Adipocyte (in vitro differentiated cells): ENCODE measurements at regions not wholly inside any gene's neighbourhood (a gene's known extent, or its start where the extent isn't known, plus 50 kb on each side); places are given as distances from the start of the nearest gene placed in this dataset.

Experiments
- DNase-seq: peaks from one replicate; pipeline ENCODE4 v3.0.0-alpha.2; 2015; ENCODE audit warnings: low read depth
- H3K27me3 ChIP-seq: replicated peaks from 2 replicates; pipeline ENCODE4 v1.7.0; 2013; ENCODE audit warnings: mild to moderate bottlenecking, low read length, moderate library complexity; ENCODE audit not compliant: control insufficient read depth, insufficient read depth
- H3K36me3 ChIP-seq: 2 replicates; pipeline ENCODE4 v1.7.0; 2013; ENCODE audit warnings: low read length, mild to moderate bottlenecking, moderate library complexity; ENCODE audit not compliant: control insufficient read depth, insufficient read depth, severe bottlenecking
- H3K4me1 ChIP-seq: 2 replicates; pipeline ENCODE4 v1.7.0; 2013; ENCODE audit warnings: mild to moderate bottlenecking, low read length, moderate library complexity; ENCODE audit not compliant: control insufficient read depth, insufficient read depth
- H3K4me3 ChIP-seq: 2 replicates; pipeline ENCODE4 v1.7.0; 2013; ENCODE audit warnings: mild to moderate bottlenecking, low read length, moderate library complexity
- H3K9ac ChIP-seq: 2 replicates; pipeline ENCODE4 v1.7.0; 2013; ENCODE audit warnings: mild to moderate bottlenecking, low read length, moderate library complexity
- H3K9me3 ChIP-seq: 2 replicates; pipeline ENCODE4 v1.7.0; 2013; ENCODE audit warnings: mild to moderate bottlenecking, low read length, moderate library complexity; ENCODE audit not compliant: control insufficient read depth

GRCh38 chr6:156471000-156471399 is 306.2 kb upstream of the ARID1B start:
- peaks cover 10% of the 10 kb centered on the region for H3K9me3 ChIP-seq
- no peak overlapping the region for H3K4me3 ChIP-seq
- no peaks in the 10 kb centered on the region for H3K27me3 ChIP-seq
- no peak overlapping the region for H3K9ac ChIP-seq
- no peaks in the 10 kb centered on the region for H3K36me3 ChIP-seq
- no peaks in the 10 kb centered on the region for H3K4me1 ChIP-seq
- no peak for DNase-seq

DNA sequence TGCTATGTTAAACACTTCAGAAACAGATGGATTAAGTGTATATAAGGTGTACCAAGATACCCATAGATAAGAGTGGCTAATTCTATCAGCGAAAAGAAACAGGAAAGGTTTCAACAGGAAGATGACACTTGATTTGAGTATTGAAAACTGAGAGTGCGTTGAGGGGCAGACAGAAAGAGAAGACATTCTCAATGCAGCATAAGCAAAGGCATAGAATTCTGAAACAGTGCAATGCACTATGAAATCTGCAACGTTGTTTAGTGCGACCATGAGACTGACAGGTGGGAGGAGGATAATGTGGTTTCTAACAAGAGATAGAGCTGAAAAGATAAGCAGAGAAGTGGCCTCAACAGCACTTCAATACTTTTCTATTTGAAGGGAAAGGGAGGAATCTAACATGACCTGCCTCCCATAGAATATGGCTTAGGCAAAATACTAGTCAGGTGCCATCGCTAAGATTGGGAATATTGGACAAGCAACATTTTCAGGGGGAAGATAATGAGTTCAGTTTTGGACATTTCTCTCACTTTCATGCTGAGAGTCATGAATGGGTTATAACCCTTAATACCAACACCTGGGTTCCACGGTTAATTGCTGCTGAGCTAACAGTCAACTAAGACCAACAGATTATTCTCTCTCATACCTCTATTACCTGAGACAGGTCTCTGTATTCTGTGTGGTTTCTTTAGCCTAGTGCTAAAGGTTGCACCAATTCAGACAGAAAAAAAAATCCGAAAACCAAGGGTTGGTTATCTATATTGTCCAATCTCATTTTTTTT is 312.9 kb upstream of the ARID1B start:
- no peaks in the 10 kb centered on the region for H3K36me3 ChIP-seq
- H3K9me3 ChIP-seq: peaks cover 3% of the 10 kb centered on the region
- H3K4me3 ChIP-seq: no peak overlapping the region
- H3K9ac ChIP-seq: no peak overlapping the region
- no peak for DNase-seq
- H3K4me1 ChIP-seq: no peaks in the 10 kb centered on the region
- H3K27me3 ChIP-seq: no peaks in the 10 kb centered on the region

GRCh38 chr6:156461647-156462046 is 315.5 kb upstream of the ARID1B start:
- Histone ChIP-seq H3K4me1 (no peaks in the 10 kb centered on the region), H3K27me3 (no peaks in the 10 kb centered on the region), H3K9ac (no peak overlapping the region), H3K36me3 (no peaks in the 10 kb centered on the region), H3K4me3 (no peak overlapping the region), H3K9me3 (no peaks in the 10 kb centered on the region)
- no peak for DNase-seq

GRCh38 chr6:156457601-156458000 is 319.6 kb upstream of the ARID1B start:
- Histone ChIP-seq H3K4me1 (no peaks in the 10 kb centered on the region), H3K36me3 (no peaks in the 10 kb centered on the region), H3K4me3 (no peak overlapping the region), H3K9me3 (no peaks in the 10 kb centered on the region), H3K9ac (no peak overlapping the region), H3K27me3 (no peaks in the 10 kb centered on the region)
- no peak for DNase-seq

GRCh38 chr6:156455847-156456246 is 321.3 kb upstream of the ARID1B start:
- Histone ChIP-seq H3K27me3 (no peaks in the 10 kb centered on the region), H3K4me3 (no peak overlapping the region), H3K9ac (no peak overlapping the region), H3K9me3 (no peaks in the 10 kb centered on the region), H3K36me3 (no peaks in the 10 kb centered on the region), H3K4me1 (no peaks in the 10 kb centered on the region)
- no peak for DNase-seq

- DNase-seq: no peak
- Histone ChIP-seq H3K9me3 (no peaks in the 10 kb centered on the region), H3K4me3 (no peak overlapping the region), H3K36me3 (no peaks in the 10 kb centered on the region), H3K4me1 (no peaks in the 10 kb centered on the region), H3K9ac (no peak overlapping the region), H3K27me3 (no peaks in the 10 kb centered on the region)
Observed at GRCh38 chr6:156454867-156455266, 322.3 kb upstream of the ARID1B start.

DNA sequence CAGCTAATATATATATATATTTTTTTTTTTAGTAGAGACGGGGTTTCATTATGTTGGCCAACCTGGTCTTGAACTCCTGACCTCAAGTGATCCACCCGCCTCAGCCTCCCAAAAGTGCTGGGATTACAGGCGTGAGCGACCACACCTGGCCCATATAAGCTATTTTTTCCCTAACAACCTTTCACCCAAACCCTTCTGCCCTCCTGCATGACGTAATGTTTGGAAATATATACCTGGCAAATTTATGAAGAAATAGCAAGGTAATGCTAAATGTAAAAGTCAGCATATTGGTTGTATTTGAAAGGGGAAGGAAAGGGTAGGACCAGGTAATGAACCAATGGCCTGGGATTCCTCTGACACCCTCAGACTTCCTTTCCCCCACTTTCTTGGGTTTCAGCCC is 325.5 kb upstream of the ARID1B start:
- Histone ChIP-seq H3K27me3 (no peaks in the 10 kb centered on the region), H3K4me1 (no peaks in the 10 kb centered on the region), H3K36me3 (no peaks in the 10 kb centered on the region), H3K9ac (no peak overlapping the region), H3K4me3 (no peak overlapping the region), H3K9me3 (no peaks in the 10 kb centered on the region)
- DNase-seq: no peak

DNA sequence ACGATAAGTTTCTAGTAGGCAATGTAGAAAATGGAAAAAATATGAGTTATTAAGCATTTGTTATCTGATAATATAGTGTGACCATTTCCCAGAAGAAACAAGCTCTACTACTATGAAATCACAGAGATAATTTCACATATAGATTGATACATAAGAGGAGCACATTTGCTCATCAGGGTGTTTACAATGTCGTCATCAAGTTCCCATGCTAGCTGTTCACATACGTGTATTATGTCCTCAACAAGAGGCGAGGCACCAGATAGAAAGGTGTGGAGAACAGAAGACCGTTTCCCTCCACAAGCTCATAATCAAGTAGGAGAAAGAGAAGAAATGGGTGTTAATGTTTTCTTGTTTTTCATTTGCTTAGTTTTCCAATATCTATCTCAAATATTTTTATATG is 326.1 kb upstream of the ARID1B start:
- DNase-seq: no peak
- Histone ChIP-seq H3K4me3 (no peak overlapping the region), H3K9me3 (no peaks in the 10 kb centered on the region), H3K36me3 (no peaks in the 10 kb centered on the region), H3K4me1 (no peaks in the 10 kb centered on the region), H3K27me3 (no peaks in the 10 kb centered on the region), H3K9ac (no peak overlapping the region)

DNA sequence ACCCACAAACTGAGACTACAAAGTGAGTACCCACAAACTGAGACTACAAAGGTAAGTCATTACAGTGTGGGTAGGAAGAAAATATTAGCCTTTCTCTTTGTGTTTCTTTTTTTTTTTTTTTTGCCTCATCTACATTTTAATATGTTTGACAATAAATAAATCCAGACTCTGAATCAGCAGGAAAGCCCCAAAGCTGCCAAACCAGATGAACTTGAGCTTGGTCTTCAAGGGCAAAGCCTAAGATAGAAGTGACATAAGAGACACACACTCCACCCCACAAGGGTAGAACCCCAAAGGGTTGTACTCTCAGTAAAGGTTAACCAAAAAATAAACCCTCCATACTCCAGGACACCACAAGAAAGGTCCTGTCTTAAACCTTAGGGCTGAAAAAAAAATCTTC is 326.8 kb upstream of the ARID1B start:
- H3K9ac ChIP-seq: no peak overlapping the region

DNA sequence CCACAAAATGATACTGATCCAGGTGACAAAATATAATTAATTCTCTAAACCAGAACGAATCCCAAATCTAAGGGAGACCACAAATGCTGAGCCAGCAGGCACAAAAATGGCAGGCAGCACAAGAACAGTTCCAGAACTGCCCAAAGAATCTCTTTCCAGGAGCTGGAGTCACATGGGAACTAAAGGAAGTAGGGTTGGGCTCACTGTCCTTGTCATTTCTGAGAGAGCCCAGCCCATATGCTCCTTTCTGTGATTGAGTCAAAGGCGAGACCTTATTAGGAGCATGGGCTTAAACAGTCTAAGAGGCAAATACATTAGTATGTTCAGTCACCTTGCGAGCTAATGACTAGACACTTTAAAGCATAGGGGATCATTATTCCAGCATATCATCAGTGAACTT is 327.6 kb upstream of the ARID1B start:
- no peaks in the 10 kb centered on the region for H3K27me3 ChIP-seq
- H3K4me3 ChIP-seq: no peak overlapping the region
- no peaks in the 10 kb centered on the region for H3K4me1 ChIP-seq
- H3K9me3 ChIP-seq: no peaks in the 10 kb centered on the region
- no peaks in the 10 kb centered on the region for H3K36me3 ChIP-seq
- H3K9ac ChIP-seq: no peak overlapping the region
- DNase-seq: no peak

More for the DNA sequence above, 326.8 kb upstream of the ARID1B start:
- H3K9me3 ChIP-seq: no peaks in the 10 kb centered on the region
- H3K36me3 ChIP-seq: no peaks in the 10 kb centered on the region
- H3K4me3 ChIP-seq: no peak overlapping the region
- no peaks in the 10 kb centered on the region for H3K27me3 ChIP-seq
- H3K4me1 ChIP-seq: no peaks in the 10 kb centered on the region
- DNase-seq: no peak

DNA sequence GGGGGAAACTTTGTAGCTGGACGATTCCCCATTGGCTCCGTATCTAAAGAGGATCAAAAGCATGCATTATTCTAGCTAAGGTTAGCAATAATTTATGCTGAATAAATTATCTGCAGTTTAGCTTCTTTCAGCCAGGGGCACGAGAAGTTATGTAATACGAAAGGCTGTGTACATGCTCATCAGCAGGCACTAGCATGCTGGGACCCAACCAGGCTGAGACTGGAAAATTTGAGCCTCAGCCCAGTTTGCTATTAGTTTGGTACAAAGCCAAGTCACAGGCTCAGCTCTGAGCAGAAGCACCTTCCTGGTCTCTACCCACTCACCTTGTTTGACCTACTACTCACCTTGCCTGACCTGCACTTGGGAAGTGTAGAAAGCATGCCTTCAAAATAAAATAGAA is 328.1 kb upstream of the ARID1B start:
- H3K9me3 ChIP-seq: no peaks in the 10 kb centered on the region
- H3K36me3 ChIP-seq: no peaks in the 10 kb centered on the region
- no peaks in the 10 kb centered on the region for H3K4me1 ChIP-seq
- H3K4me3 ChIP-seq: no peak overlapping the region
- H3K27me3 ChIP-seq: no peaks in the 10 kb centered on the region
- DNase-seq: no peak
- H3K9ac ChIP-seq: no peak overlapping the region

DNA sequence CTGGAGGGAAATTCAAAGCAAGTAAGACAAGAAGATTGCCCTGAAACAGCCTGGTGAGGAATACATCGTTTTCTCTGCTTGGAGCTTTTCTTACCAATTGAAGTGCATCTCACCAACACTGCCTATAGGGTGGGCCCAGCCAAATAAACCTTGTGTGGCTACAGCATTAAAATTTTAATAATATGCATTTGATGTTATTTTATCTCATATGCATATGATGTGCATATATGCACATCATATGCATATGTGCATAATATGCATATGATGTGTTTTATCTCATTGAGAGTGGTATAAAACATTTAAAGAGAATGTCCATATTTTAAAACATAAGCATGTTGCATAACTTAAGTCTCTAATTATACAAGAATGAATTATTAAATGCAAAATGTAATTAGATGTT is 328.6 kb upstream of the ARID1B start:
- H3K4me1 ChIP-seq: no peaks in the 10 kb centered on the region
- DNase-seq: no peak
- H3K27me3 ChIP-seq: no peaks in the 10 kb centered on the region
- no peaks in the 10 kb centered on the region for H3K36me3 ChIP-seq
- no peak overlapping the region for H3K4me3 ChIP-seq
- H3K9ac ChIP-seq: no peak overlapping the region
- no peaks in the 10 kb centered on the region for H3K9me3 ChIP-seq
